Loucy (cell line): ENCODE measurements at regions not wholly inside any gene's neighbourhood (a gene's known extent, or its start where the extent isn't known, plus 50 kb on each side); places are given as distances from the start of the nearest gene placed in this dataset.

Source experiments
- H2AFZ ChIP-seq: fragments of 200-600 bp; sonication (generic); 2 replicates; pipeline ENCODE4 v1.6.0; 2016; ENCODE audit warnings: antibody characterized with exemption, mild to moderate bottlenecking, low read length, moderate library complexity
- H3F3A ChIP-seq: fragments of 200-600 bp; 2 replicates; pipeline ENCODE4 v1.6.0; 2016; ENCODE audit warnings: antibody characterized with exemption, low read depth, mild to moderate bottlenecking
- H3K27me3 ChIP-seq: fragments of 200-600 bp; sonication (generic); 2 replicates; pipeline ENCODE4 v1.6.1; 2014; ENCODE audit warnings: low read length, mild to moderate bottlenecking; ENCODE audit not compliant: insufficient read depth, poor library complexity, severe bottlenecking
- H3K36me3 ChIP-seq: fragments of 200-600 bp; sonication (generic); 2 replicates; pipeline ENCODE4 v1.6.1; 2016; ENCODE audit warnings: low read length; ENCODE audit not compliant: insufficient read depth
- H3K4me1 ChIP-seq: fragments of 200-600 bp; sonication (generic); 2 replicates; pipeline ENCODE4 v1.5.1; 2014; ENCODE audit warnings: low read length, mild to moderate bottlenecking; ENCODE audit not compliant: insufficient read depth, poor library complexity, severe bottlenecking
- H3K4me2 ChIP-seq: fragments of 200-600 bp; sonication (generic); 2 replicates; pipeline ENCODE4 v1.6.0; 2014; ENCODE audit warnings: antibody characterized with exemption, low read length, low read depth, mild to moderate bottlenecking; ENCODE audit not compliant: poor library complexity, severe bottlenecking
- H3K4me3 ChIP-seq: fragments of 200-600 bp; sonication (generic); 2 replicates; pipeline ENCODE4 v1.5.1; 2014; ENCODE audit warnings: low read length, mild to moderate bottlenecking, mixed read lengths; ENCODE audit not compliant: poor library complexity, severe bottlenecking
- H3K79me2 ChIP-seq: fragments of 200-600 bp; sonication (generic); 2 replicates; pipeline ENCODE4 v1.6.1; 2014; ENCODE audit warnings: low read length; ENCODE audit not compliant: insufficient read depth
- H3K9ac ChIP-seq: fragments of 200-600 bp; sonication (generic); 2 replicates; pipeline ENCODE4 v1.6.0; 2014; ENCODE audit warnings: mild to moderate bottlenecking, low read depth, low read length, moderate library complexity; ENCODE audit not compliant: poor library complexity, severe bottlenecking
- H3K9me2 ChIP-seq: fragments of 200-600 bp; sonication (generic); replicated peaks from 2 replicates; pipeline ENCODE4 v1.6.1; 2016; ENCODE audit warnings: low read depth, low read length, mixed read lengths
- H3K9me3 ChIP-seq: fragments of 200-600 bp; sonication (generic); 2 replicates; pipeline ENCODE4 v1.6.1; 2014; ENCODE audit warnings: mild to moderate bottlenecking, antibody characterized with exemption, low read length, low read depth; ENCODE audit not compliant: insufficient read depth
- H4K20me1 ChIP-seq: fragments of 200-600 bp; sonication (generic); 2 replicates; pipeline ENCODE4 v1.6.0; 2014; ENCODE audit warnings: antibody characterized with exemption, low read length, mild to moderate bottlenecking; ENCODE audit not compliant: insufficient read depth, poor library complexity, severe bottlenecking
- CTCF ChIP-seq: fragments of 200-600 bp; sonication (generic); conservative IDR thresholded peaks from 2 replicates; pipeline ENCODE4 v1.5.1; 2014; ENCODE audit warnings: mild to moderate bottlenecking, antibody characterized with exemption, low read length
- EZH2phosphoT487 ChIP-seq: fragments of 200-600 bp; IDR thresholded peaks from 2 replicates; pipeline ENCODE4 v1.6.1; 2018; ENCODE audit warnings: antibody characterized with exemption, mild to moderate bottlenecking, moderate library complexity, borderline replicate concordance

GRCh38 chr12:125890971-125891370 lies 825.7 kb downstream of the AACS start:
- TF ChIP-seq EZH2phosphoT487: no peak
- TF ChIP-seq CTCF: no peak
- no peaks in the 10 kb centered on the region for H3K27me3 ChIP-seq
- no peak overlapping the region for H3K4me2 ChIP-seq
- no peak overlapping the region for H3K4me3 ChIP-seq
- no peaks in the 10 kb centered on the region for H4K20me1 ChIP-seq
- no peak overlapping the region for H2AFZ ChIP-seq
- H3K36me3 ChIP-seq: no peaks in the 10 kb centered on the region
- H3K9me2 ChIP-seq: no peaks in the 10 kb centered on the region
- no peak overlapping the region for H3K9ac ChIP-seq
- no peaks in the 10 kb centered on the region for H3K9me3 ChIP-seq
- no peaks in the 10 kb centered on the region for H3F3A ChIP-seq
- no peaks in the 10 kb centered on the region for H3K4me1 ChIP-seq
- H3K79me2 ChIP-seq: no peaks in the 10 kb centered on the region

- no peaks in the 10 kb centered on the region for H3K36me3 ChIP-seq
- no peaks in the 10 kb centered on the region for H3K79me2 ChIP-seq
- H3F3A ChIP-seq: no peaks in the 10 kb centered on the region
- TF ChIP-seq EZH2phosphoT487: no peak
- no peak for TF ChIP-seq CTCF
- H3K4me3 ChIP-seq: no peak overlapping the region
- H3K4me1 ChIP-seq: no peaks in the 10 kb centered on the region
- no peak overlapping the region for H3K9ac ChIP-seq
- no peaks in the 10 kb centered on the region for H4K20me1 ChIP-seq
- H3K9me2 ChIP-seq: no peaks in the 10 kb centered on the region
- no peak overlapping the region for H3K4me2 ChIP-seq
- H3K9me3 ChIP-seq: no peaks in the 10 kb centered on the region
- no peaks in the 10 kb centered on the region for H3K27me3 ChIP-seq
- H2AFZ ChIP-seq: no peak overlapping the region
Measured at GRCh38 chr12:125892276-125892675, 827.0 kb downstream of the AACS start.

GRCh38 chr12:125902991-125903390 lies 837.8 kb downstream of the AACS start:
- no peaks in the 10 kb centered on the region for H3K36me3 ChIP-seq
- H3K27me3 ChIP-seq: no peaks in the 10 kb centered on the region
- H3K4me1 ChIP-seq: no peaks in the 10 kb centered on the region
- H3K79me2 ChIP-seq: no peaks in the 10 kb centered on the region
- TF ChIP-seq CTCF (no peak), EZH2phosphoT487 (no peak)
- H3F3A ChIP-seq: no peaks in the 10 kb centered on the region
- H2AFZ ChIP-seq: no peak overlapping the region
- H3K4me3 ChIP-seq: no peak overlapping the region
- H3K9me2 ChIP-seq: no peaks in the 10 kb centered on the region
- no peak overlapping the region for H3K4me2 ChIP-seq
- H4K20me1 ChIP-seq: no peaks in the 10 kb centered on the region
- no peaks in the 10 kb centered on the region; the same call in 1 of the 2 replicates for H3K9me3 ChIP-seq
- no peak overlapping the region for H3K9ac ChIP-seq
